22Rv1 (cell line): ENCODE measurements at regions not wholly inside any gene's neighbourhood (a gene's known extent, or its start where the extent isn't known, plus 50 kb on each side); places are given as distances from the start of the nearest gene placed in this dataset.

Source experiments
- ZFX ChIP-seq: fragments of 450-650 bp; IDR thresholded peaks from 2 replicates; pipeline ENCODE4 v1.6.1; 2017; ENCODE audit warnings: antibody characterized with exemption, borderline replicate concordance
- TF ChIP-seq, protein P1 (sequence below): fragments of 450-650 bp; IDR thresholded peaks from 2 replicates; pipeline ENCODE4 v1.5.1; 2017; ENCODE audit warnings: mild to moderate bottlenecking

DNA sequence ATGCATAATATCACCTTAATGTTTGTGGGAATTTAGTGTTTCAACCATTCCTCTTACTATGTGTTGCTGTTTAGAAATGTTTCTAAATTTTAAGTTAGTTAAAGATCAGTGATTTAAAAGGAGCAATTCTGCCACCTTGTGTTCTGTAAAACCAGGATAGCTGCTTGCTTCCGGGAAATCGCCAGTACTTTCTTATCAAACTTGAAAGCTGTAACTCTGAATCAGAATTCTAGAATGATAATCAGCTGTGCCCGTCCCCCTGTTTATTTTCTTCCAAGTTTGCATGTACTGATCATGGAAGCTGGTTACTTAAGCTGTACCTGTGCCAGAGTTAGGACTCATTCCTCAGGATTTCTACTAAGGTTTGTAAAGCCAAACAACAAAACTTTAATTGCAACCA is 656.4 kb downstream of the LTN1 start:
- TF ChIP-seq, protein P1, sequence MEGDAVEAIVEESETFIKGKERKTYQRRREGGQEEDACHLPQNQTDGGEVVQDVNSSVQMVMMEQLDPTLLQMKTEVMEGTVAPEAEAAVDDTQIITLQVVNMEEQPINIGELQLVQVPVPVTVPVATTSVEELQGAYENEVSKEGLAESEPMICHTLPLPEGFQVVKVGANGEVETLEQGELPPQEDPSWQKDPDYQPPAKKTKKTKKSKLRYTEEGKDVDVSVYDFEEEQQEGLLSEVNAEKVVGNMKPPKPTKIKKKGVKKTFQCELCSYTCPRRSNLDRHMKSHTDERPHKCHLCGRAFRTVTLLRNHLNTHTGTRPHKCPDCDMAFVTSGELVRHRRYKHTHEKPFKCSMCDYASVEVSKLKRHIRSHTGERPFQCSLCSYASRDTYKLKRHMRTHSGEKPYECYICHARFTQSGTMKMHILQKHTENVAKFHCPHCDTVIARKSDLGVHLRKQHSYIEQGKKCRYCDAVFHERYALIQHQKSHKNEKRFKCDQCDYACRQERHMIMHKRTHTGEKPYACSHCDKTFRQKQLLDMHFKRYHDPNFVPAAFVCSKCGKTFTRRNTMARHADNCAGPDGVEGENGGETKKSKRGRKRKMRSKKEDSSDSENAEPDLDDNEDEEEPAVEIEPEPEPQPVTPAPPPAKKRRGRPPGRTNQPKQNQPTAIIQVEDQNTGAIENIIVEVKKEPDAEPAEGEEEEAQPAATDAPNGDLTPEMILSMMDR, result peak; percentile 59
- TF ChIP-seq ZFX, result no peak
